Mucosa of descending colon (tissue), 3 donors: ENCODE measurements at regions not wholly inside any gene's neighbourhood (a gene's known extent, or its start where the extent isn't known, plus 50 kb on each side); places are given as distances from the start of the nearest gene placed in this dataset.

Experiments
- ATAC-seq: fragments of 200-7000 bp; cut with Tn5 transposase; one replicate; pipeline ENCODE4 v1.9.1; 2020; ENCODE audit warnings: mild to moderate bottlenecking, moderate library complexity
- DNase-seq, 3 donors: peaks; one replicate each; pipeline ENCODE4 v3.0.0-alpha.2; 2020
- H3K36me3 ChIP-seq: fragments of 200-600 bp; one replicate; pipeline ENCODE4 v1.8.0; 2021; ENCODE audit warnings: low read depth, mild to moderate bottlenecking
- H3K4me1 ChIP-seq: fragments of 200-600 bp; one replicate; pipeline ENCODE4 v1.8.0; 2021; ENCODE audit warnings: low read depth, mild to moderate bottlenecking
- H3K4me3 ChIP-seq: fragments of 200-600 bp; one replicate; pipeline ENCODE4 v1.8.0; 2021; ENCODE audit warnings: mild to moderate bottlenecking
- H3K9me3 ChIP-seq: fragments of 200-600 bp; one replicate; pipeline ENCODE4 v1.8.0; 2021; ENCODE audit warnings: mild to moderate bottlenecking
- intact Hi-C, 2 donors: fragments of 100-400 bp; cut with DNase I in 1 of 2; cut with micrococcal nuclease in 1 of 2; formaldehyde crosslinking; loops; one replicate each; pipeline versions ENCODE4 v1.11.0 to v1.11.1; 2022; cut with DNase I, micrococcal nuclease
- TF ChIP-seq, protein P1 (sequence below): fragments of 200-600 bp; IDR thresholded peaks from one replicate; pipeline ENCODE4 v1.8.0; 2022; ENCODE audit warnings: antibody characterized with exemption, mild to moderate bottlenecking
- donor health status: DM: no; HTN: no; CAD: no; lungs with moderate emphysema.
- donor health status: DM: no; HTN: no; CAD: no.
- donor health status: DM: no; HTN: yes; CAD: no.

GRCh38 chr14:97177635-97178034 lies 380.5 kb downstream of the VRK1 start:
- H3K4me1 ChIP-seq = no peaks in the 10 kb centered on the region
- TF ChIP-seq, protein P1, sequence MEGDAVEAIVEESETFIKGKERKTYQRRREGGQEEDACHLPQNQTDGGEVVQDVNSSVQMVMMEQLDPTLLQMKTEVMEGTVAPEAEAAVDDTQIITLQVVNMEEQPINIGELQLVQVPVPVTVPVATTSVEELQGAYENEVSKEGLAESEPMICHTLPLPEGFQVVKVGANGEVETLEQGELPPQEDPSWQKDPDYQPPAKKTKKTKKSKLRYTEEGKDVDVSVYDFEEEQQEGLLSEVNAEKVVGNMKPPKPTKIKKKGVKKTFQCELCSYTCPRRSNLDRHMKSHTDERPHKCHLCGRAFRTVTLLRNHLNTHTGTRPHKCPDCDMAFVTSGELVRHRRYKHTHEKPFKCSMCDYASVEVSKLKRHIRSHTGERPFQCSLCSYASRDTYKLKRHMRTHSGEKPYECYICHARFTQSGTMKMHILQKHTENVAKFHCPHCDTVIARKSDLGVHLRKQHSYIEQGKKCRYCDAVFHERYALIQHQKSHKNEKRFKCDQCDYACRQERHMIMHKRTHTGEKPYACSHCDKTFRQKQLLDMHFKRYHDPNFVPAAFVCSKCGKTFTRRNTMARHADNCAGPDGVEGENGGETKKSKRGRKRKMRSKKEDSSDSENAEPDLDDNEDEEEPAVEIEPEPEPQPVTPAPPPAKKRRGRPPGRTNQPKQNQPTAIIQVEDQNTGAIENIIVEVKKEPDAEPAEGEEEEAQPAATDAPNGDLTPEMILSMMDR = no peak
- DNase-seq = no peak
- no peak overlapping the region for H3K4me3 ChIP-seq
- no peaks in the 10 kb centered on the region for H3K36me3 ChIP-seq
- ATAC-seq = no peak
- H3K9me3 ChIP-seq = no peaks in the 10 kb centered on the region
- intact Hi-C loops = no loop called here

DNA sequence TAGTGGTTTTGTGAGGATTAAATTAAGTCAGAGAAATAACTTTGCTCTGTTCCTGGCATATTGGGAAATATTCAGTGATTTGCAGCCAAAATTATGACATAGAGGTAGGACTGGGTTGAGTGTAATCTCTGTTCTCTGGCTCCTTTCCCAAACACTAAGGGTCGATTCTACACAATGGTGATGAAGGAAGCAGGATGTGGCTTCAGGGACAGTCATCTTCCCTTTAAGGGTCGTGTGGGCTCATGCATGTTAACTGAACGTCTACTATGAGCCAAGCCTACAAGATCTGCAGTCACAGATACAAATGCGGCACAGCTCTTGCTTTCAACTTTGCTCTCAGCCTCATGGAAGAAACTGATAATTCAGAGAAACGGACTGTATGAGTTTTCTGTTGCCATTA lies 381.6 kb downstream of the VRK1 start:
- no peak for DNase-seq
- intact Hi-C loops = no loop called here
- Histone ChIP-seq H3K9me3 (no peaks in the 10 kb centered on the region), H3K4me3 (no peak overlapping the region), H3K36me3 (no peaks in the 10 kb centered on the region), H3K4me1 (no peaks in the 10 kb centered on the region)
- ATAC-seq = no peak
- TF ChIP-seq, protein P1 = no peak

DNA sequence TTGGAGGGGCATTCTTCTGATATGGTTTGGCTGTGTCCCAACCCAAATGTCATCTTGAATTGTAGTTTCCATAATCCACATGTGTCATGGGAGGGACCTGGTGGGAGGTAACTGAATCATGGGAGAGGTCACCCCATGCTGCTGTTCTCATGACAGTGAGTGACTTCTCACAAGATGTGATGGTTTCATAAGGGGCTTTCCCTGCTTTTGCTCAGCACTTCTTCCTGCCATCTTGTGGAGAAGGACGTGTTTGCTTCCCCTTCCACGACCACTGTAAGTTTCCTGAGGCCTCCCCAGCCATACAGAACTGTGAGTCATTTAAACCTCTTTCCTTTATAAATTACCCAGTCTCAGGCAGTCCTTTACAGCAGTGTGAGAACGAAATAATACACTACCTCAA lies 382.4 kb downstream of the VRK1 start:
- intact Hi-C loops = no loop called here
- H3K4me1 ChIP-seq = no peaks in the 10 kb centered on the region
- TF ChIP-seq, protein P1 = no peak
- H3K36me3 ChIP-seq = no peaks in the 10 kb centered on the region
- no peak overlapping the region for H3K4me3 ChIP-seq
- DNase-seq (no peak), ATAC-seq (no peak)
- H3K9me3 ChIP-seq = no peaks in the 10 kb centered on the region

GRCh38 chr14:97180304-97181200 lies 383.4 kb downstream of the VRK1 start:
- no peak for ATAC-seq
- no peak for DNase-seq
- TF ChIP-seq, protein P1 = no peak
- intact Hi-C loops = no loop called here
- no peaks in the 10 kb centered on the region for H3K36me3 ChIP-seq
- no peaks in the 10 kb centered on the region for H3K9me3 ChIP-seq
- no peaks in the 10 kb centered on the region for H3K4me1 ChIP-seq
- no peak overlapping the region for H3K4me3 ChIP-seq

DNA sequence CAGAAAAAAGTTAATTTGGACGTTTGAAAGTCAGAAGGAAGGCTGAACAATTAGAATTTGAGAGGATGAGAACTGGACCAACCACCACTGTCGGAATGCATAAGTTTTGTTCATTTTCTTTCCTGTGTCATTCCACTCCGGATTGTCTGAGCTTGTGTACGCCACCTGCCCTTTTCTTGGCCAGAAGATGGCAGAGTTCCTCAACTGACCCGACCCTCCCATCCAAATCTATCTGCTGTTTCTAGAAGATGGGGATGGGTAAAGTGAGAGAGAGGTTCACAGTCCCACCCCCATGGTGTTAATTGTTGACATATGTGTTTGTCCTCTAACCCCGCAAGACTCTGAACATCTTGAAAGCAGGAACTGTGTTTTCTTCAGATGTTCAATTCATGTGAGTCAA lies 388.0 kb downstream of the VRK1 start:
- TF ChIP-seq, protein P1 = no peak
- Histone ChIP-seq H3K36me3 (no peaks in the 10 kb centered on the region), H3K9me3 (no peaks in the 10 kb centered on the region), H3K4me1 (no peaks in the 10 kb centered on the region), H3K4me3 (no peak overlapping the region)
- intact Hi-C loops = no loop called here
- no peak for ATAC-seq
- peak in 1 of 3 donors; percentile 20 for DNase-seq
